B cell (primary cell): ENCODE measurements at regions not wholly inside any gene's neighbourhood (a gene's known extent, or its start where the extent isn't known, plus 50 kb on each side); places are given as distances from the start of the nearest gene placed in this dataset.

Source experiments
- CTCF ChIP-seq: fragments of 200-600 bp; IDR thresholded peaks from one replicate; pipeline ENCODE4 v1.8.0; 2022; ENCODE audit warnings: antibody characterized with exemption, mild to moderate bottlenecking
- EZH2 ChIP-seq: IDR thresholded peaks from 2 replicates; pipeline ENCODE4 v1.6.1; 2012; ENCODE audit warnings: borderline replicate concordance, low read depth, mild to moderate bottlenecking, moderate library complexity, low read length; ENCODE audit not compliant: insufficient read depth, poor library complexity, severe bottlenecking

GRCh38 chr21:30101967-30102366 is 64.6 kb downstream of the CLDN17 start:
- TF ChIP-seq EZH2 (no peak), CTCF (no peak)
